Stimulated activated CD8-positive, alpha-beta memory T cell treated with anti-CD3 and anti-CD28 coated beads, Interleukin-4, amount 100 ng/mL, for 24 hours (primary cell): ENCODE measurements at regions not wholly inside any gene's neighbourhood (a gene's known extent, or its start where the extent isn't known, plus 50 kb on each side); places are given as distances from the start of the nearest gene placed in this dataset.

Source experiments
- DNase-seq: peaks from one replicate; pipeline ENCODE4 v3.0.0-alpha.2; 2020; ENCODE audit warnings: low read depth

DNA sequence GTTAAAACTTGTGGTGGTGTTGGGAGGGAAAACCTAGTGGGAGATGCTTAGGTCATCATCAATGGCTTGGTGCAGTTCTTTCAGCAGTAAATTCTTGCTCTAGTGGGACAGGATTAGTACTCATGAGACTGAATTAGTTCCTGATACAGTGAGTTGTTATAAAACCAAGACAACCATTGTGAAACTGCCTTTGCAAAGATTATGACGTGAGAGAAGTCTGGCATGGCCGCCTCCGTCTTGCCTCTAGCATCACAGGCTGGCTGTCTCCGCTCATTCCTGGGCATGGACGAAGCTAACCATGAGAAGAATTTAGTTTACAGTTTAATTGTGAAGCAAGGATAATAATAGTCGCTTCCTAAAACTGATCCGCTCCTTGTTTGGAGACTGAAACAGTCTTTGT, 186.4 kb downstream of the KIF20B start:
- no peak for DNase-seq

GRCh38 chr10:89888321-89889070, 187.1 kb downstream of the KIF20B start:
- no peak for DNase-seq

- DNase-seq: no peak
These were observed 188.2 kb downstream of the KIF20B start for GRCh38 chr10:89889606-89890005.

- no peak for DNase-seq
These were observed 189.7 kb downstream of the KIF20B start for GRCh38 chr10:89891006-89891535.

GRCh38 chr10:89894051-89894450, 192.7 kb downstream of the KIF20B start:
- no peak for DNase-seq

DNA sequence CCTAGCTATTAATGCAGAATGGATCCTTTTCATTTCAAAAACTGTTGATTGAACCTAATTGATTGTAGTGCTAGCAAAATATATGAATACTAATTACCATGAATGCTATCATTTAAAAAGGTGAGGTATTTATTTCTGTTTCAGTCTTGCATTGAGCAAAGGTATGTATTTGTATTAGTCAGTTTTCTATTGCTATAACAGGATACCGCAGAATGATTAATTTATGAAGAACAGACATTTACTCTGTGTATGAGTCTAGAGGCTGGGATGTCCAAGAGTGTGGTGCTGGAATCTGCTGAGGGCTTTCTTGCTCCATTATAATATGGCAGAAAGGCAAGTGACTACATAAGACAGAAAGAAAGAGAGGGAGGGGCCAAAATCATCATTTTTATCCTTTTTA, 199.2 kb downstream of the KIF20B start:
- DNase-seq: no peak

- DNase-seq: no peak
These were observed 200.5 kb downstream of the KIF20B start for GRCh38 chr10:89901895-89902294.

GRCh38 chr10:89904755-89905154, 203.4 kb downstream of the KIF20B start:
- no peak for DNase-seq

DNA sequence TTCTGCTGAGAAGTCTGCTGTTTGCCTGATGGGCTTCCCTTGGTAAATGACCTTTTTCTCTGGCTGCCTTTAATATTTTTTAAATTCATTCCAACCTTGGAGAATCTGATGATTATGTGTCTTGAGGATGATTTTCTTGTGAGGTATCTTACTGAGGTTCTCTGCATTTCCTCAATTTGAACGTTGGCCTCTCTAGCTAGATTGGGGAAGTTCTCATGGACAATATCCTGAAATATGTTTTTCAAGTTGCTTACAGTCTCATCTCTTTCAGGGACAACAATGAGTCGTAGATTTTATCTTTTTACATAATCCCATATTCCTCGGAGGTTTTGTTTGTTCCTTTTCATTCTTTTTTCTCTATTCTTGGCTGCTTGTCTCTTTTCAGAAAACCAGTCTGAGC, 208.4 kb downstream of the KIF20B start:
- no peak for DNase-seq

- DNase-seq: no peak
These were observed 213.6 kb downstream of the KIF20B start for GRCh38 chr10:89915021-89915420.

GRCh38 chr10:89915968-89916367, 214.6 kb downstream of the KIF20B start:
- no peak for DNase-seq

DNA sequence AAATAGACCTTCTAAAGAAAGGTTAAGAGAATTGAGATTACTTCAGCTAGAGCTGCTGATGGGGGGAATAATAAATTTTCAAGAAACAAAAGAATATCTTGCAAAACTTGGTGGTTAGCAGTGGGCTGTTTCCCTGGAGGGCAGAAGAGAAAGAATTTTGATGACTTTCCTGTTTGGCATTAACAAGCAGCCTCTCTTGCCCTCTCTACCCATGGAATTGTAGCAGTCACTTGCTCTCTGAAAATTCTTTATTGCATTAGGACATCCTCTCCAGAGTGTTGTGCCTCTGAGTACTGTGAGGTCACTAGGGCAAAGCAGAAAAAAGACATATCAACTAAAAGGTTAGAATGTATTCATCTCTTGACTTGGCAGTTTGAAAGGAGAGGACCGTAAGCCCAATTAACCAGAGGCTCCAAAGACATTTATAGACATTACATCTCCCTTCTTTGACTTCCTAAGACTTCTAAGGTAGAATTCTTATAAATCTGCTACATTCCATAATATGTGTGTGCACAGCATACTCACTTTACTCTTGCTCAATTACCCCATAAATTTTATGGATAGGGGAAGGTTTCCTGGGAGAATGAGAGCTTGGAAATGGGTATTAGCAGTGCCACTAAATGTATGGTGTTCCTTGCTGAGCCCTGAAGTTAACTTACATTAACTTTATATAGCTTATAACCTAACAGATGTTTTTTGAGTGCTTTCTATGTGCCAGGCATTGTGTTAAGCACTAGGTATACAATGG, 215.3 kb downstream of the KIF20B start:
- no peak for DNase-seq

- no peak for DNase-seq
These were observed 220.0 kb downstream of the KIF20B start for GRCh38 chr10:89921403-89921802.

DNA sequence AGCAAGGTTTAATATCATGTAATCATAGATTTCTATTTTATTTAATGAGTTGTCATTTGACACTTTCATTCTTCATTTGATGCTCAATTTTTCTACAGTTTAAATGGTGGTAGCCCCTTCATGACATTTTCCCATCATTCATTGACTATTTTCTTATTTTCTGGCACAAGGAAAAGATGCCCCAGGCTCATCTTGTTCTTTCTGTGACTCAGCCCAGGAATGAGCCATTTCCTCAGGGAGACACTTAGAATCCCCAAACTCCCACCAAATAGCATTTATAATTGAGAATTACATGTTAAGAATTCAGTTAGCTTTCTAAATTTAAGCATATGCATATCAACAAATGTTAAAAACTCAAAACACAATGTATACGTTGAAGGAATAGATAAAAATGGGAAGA, 222.3 kb downstream of the KIF20B start:
- DNase-seq: no peak

DNA sequence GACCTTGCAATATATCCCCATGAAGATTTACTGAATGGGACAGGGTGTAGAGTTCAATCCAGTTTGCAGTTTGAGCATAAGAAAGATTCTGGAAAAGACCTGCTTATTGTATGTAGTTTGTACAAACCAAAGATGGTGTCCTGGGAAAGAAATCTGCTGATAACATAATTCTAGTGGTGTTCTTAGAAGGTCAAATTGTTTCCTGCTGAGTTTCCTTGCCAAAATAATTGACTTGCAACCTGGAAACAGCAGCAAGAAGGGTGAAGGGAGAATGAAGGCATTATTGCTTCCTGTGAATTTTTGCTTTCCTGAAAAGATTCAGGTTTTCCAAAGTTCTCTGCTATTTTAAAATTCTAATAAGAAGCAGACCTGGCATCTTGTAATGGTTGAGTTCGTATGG, 222.9 kb downstream of the KIF20B start:
- no peak for DNase-seq

GRCh38 chr10:89926736-89927135, 225.3 kb downstream of the KIF20B start:
- DNase-seq: no peak

DNA sequence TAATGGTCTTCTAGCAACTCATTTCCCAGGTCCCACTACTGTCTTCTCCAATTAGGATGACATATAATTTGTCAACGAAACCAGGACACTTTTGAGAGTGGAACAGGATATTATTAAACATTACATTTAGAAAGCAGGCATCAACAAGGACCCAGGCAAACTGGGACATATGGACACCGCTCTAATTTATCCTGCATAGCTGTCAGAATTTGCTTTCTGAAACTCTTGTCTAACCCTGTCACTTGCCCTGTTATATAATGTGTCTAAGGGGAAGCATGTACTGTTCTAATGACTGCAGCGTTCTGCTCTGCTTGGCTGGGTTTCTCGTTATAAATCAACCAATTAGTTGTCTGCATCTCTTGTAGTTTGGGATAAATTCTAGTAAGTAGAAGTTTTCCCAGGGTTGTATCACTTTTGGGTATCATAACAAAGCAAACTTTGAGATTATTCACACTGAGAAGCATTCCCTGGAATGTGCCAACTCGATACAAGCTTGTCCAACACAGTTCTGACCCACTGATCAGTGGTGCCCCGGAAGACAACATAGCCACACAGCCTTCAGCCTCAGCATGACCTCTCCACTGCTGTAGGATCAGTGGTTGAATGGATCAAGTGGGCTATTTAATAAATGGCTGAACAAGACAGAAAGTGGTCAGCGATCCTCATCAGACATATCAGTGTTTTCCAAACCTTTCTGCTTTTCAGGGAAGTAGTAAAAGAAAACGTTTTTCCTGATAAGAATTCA, 228.1 kb downstream of the KIF20B start:
- DNase-seq: no peak

DNA sequence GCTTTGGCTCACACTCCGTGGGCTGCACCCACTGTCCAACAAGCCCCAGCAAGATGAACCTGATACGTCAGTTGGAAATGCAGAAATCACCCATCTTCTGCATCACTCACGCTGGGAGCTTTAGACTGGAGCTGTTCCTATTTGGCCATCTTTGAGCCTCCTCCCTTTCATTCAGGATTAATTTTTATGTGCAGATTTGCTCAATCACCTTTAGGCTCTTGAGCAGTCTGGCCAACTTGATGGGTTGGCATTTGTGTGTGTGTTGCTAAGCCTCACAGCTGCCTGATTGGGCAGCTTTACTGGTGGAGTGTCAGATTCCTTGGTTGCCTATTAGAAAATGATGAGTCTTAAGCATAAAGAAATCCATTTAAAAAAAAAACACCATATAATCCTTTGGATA, 236.1 kb downstream of the KIF20B start:
- DNase-seq: no peak

DNA sequence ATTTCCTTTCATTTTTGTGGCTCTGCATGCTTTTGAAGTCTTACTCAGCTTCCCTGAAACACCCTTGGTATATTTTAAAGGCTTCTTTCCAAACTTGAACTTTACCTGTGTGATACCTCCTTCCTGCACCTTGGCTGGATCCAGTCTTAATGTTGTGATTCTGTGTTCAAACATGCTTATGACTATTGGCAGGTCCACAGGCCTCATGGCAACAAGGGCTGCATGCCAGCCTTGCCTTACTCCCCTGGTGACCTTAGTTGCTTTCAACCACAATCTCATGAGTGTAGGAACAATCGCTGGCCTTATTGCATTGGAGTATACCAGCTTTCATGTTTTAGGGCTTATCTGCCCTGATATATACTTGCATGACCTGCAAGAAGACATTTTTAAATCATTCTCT, 238.7 kb downstream of the KIF20B start:
- DNase-seq: no peak

DNA sequence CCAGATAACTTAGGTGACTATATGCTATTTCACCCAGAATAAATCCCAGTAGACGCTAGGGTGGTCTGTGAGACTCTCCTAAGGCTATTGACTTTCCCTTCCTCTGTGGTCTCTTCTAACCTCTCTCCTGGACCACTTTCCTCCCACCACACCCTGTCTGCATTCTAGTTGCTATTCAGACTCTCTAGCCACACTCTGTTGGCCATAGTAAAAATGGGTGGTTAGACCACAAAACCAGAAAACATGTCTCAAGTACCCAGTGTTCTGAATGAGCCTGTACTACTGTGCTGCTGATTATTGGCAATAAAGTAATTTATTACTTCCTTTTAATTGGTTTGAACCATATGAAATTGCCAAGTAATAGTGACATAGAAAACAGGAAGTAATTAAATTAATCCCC, 240.8 kb downstream of the KIF20B start:
- DNase-seq: no peak

DNA sequence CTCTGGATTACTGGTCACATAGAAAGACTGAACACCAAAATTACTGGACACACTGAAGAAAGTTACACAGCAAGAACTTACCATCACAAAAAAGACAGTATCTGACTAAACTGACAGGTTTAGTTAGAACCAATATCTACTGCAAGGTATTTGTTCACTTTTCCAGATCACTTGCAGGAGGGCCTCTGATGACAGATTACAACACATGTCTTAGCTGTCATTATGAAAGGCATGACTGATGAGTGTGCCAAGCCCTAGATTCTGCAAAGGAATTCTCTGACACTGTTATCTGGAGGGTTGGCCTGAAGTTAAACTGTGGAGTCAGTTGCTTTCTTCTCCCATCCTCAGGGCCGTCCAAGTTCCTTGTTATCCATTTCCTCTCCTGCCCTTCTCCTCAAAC, 242.7 kb downstream of the KIF20B start:
- DNase-seq: no peak

GRCh38 chr10:89946106-89946505, 244.7 kb downstream of the KIF20B start:
- no peak for DNase-seq

GRCh38 chr10:89949496-89949895, 248.1 kb downstream of the KIF20B start:
- DNase-seq: no peak
